ENCODE measurements at regions not wholly inside any gene's neighbourhood (a gene's known extent, or its start where the extent isn't known, plus 50 kb on each side); places are given as distances from the start of the nearest gene placed in this dataset.

DNA sequence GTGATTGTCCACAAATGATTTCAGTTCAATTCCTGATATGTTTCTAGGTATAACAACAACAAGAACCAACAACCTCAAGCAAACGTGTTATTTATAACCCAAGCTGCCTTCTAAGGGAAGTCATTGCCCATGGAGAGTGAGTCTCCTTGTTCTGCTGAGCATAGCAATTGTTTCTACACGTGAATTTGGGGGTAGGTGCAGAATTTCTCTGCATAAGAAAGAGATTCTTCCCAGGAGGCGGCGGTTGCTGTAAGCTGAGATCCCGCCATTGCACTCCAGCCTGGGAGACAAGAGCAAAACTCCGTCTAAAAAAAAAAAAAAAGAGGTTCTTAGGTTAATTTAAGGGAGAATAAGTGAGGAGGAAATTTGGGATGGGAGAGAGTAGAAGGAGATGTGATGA lies 226.5 kb upstream of the PELI2 start:
- no peaks in the 10 kb centered on the region for H3K9me3 ChIP-seq (ENCODE audit: control insufficient read depth, insufficient read depth, low read length)
- H3K27ac ChIP-seq (ENCODE audit: low read depth, low read length): no peak overlapping the region
- ChIA-PET CTCF (no interaction called here), POLR2A (no interaction called here)
- peaks cover 17% of the 10 kb centered on the region for H3K27me3 ChIP-seq (ENCODE audit: control insufficient read depth, insufficient read depth, low read length)
- TF ChIP-seq, protein P1, sequence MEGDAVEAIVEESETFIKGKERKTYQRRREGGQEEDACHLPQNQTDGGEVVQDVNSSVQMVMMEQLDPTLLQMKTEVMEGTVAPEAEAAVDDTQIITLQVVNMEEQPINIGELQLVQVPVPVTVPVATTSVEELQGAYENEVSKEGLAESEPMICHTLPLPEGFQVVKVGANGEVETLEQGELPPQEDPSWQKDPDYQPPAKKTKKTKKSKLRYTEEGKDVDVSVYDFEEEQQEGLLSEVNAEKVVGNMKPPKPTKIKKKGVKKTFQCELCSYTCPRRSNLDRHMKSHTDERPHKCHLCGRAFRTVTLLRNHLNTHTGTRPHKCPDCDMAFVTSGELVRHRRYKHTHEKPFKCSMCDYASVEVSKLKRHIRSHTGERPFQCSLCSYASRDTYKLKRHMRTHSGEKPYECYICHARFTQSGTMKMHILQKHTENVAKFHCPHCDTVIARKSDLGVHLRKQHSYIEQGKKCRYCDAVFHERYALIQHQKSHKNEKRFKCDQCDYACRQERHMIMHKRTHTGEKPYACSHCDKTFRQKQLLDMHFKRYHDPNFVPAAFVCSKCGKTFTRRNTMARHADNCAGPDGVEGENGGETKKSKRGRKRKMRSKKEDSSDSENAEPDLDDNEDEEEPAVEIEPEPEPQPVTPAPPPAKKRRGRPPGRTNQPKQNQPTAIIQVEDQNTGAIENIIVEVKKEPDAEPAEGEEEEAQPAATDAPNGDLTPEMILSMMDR (IDR thresholded peaks at IDR 0.05; ENCODE audit: low read depth, low read length): no peak
- DNase-seq (ENCODE audit: low read depth, low spot score): no peak
- H3K4me3 ChIP-seq (ENCODE audit: low read depth, low read length): no peak overlapping the region

DNA sequence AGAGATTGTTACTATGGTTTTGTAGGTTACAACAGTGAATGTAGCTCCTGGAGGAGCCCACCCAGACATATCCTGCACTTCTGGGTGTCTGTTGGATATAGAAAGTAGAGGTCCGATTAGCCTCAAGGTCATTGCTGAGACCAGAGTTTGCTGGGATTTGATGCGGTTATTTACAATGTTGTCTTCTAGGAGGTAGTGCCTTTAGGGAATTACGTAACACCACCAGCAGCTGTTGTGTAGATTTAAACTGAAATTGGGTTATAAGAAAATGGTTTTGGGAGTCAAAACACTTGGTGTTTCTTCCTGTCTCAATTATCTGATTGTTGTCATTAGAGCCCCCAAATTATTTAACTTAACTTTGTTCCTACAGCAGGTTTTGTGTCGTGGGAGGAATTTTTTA lies 225.3 kb upstream of the PELI2 start:
- POLR2A ChIA-PET: no interaction called here
- Histone ChIP-seq H3K27me3 (ENCODE audit: control insufficient read depth, insufficient read depth, low read length) (peaks cover 17% of the 10 kb centered on the region), H3K27ac (ENCODE audit: low read depth, low read length) (no peak overlapping the region), H3K4me3 (ENCODE audit: low read depth, low read length) (no peak overlapping the region), H3K9me3 (ENCODE audit: control insufficient read depth, insufficient read depth, low read length) (no peaks in the 10 kb centered on the region)
- no peak for DNase-seq (ENCODE audit: low read depth, low spot score)
- TF ChIP-seq, protein P1 (IDR thresholded peaks at IDR 0.05; ENCODE audit: low read depth, low read length): no peak
- CTCF ChIA-PET: interaction anchor here (1.0 kb wide), 1 partner anchor 12 kb away, joined by 3 read pairs; no protein-coding TSS in a partner anchor

DNA sequence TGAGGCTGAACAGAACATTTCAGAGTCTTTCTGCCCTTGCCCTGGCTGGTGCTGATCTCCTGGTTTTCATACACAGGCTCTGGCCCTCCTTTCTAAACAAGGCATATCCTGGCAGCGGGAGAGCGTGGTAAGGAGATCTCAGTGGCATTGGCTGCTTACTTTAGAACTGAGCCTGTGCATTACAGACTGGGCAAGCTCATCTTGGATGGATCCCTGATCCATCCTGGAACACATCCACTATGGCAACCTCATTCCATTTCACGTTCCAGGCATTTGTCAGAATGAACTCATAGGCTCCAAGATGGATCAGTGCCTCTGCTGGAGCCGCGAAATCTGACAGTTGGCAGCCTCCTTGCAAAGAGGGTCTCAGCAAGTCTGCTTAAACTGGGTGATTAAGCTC lies 224.5 kb upstream of the PELI2 start:
- no peak overlapping the region for H3K27ac ChIP-seq (ENCODE audit: low read depth, low read length)
- POLR2A ChIA-PET: no interaction called here
- H3K4me3 ChIP-seq (ENCODE audit: low read depth, low read length): no peak overlapping the region
- CTCF ChIA-PET: no interaction called here
- no peak for DNase-seq (ENCODE audit: low read depth, low spot score)
- no peaks in the 10 kb centered on the region for H3K9me3 ChIP-seq (ENCODE audit: control insufficient read depth, insufficient read depth, low read length)
- peaks cover 14% of the 10 kb centered on the region for H3K27me3 ChIP-seq (ENCODE audit: control insufficient read depth, insufficient read depth, low read length)
- TF ChIP-seq, protein P1 (IDR thresholded peaks at IDR 0.05; ENCODE audit: low read depth, low read length): no peak

GRCh38 chr14:55897031-55897430 lies 221.2 kb upstream of the PELI2 start:
- POLR2A ChIA-PET: no interaction called here

GRCh38 chr14:55898938-55899337 lies 219.3 kb upstream of the PELI2 start:
- no peak overlapping the region for H3K27ac ChIP-seq (ENCODE audit: low read depth, low read length)
- POLR2A ChIA-PET: no interaction called here

More at GRCh38 chr14:55897031-55897430, 221.2 kb upstream of the PELI2 start:
- CTCF ChIA-PET: no interaction called here
- Histone ChIP-seq H3K27ac (ENCODE audit: low read depth, low read length) (no peak overlapping the region), H3K4me3 (ENCODE audit: low read depth, low read length) (no peak overlapping the region), H3K27me3 (ENCODE audit: control insufficient read depth, insufficient read depth, low read length) (peaks cover 14% of the 10 kb centered on the region), H3K9me3 (ENCODE audit: control insufficient read depth, insufficient read depth, low read length) (no peaks in the 10 kb centered on the region)
- TF ChIP-seq, protein P1 (IDR thresholded peaks at IDR 0.05; ENCODE audit: low read depth, low read length): no peak
- DNase-seq (ENCODE audit: low read depth, low spot score): no peak

More at GRCh38 chr14:55898938-55899337, 219.3 kb upstream of the PELI2 start:
- H3K9me3 ChIP-seq (ENCODE audit: control insufficient read depth, insufficient read depth, low read length): no peaks in the 10 kb centered on the region
- CTCF ChIA-PET: no interaction called here
- TF ChIP-seq, protein P1 (IDR thresholded peaks at IDR 0.05; ENCODE audit: low read depth, low read length): no peak
- DNase-seq (ENCODE audit: low read depth, low spot score): no peak
- H3K27me3 ChIP-seq (ENCODE audit: control insufficient read depth, insufficient read depth, low read length): peaks cover 3% of the 10 kb centered on the region
- H3K4me3 ChIP-seq (ENCODE audit: low read depth, low read length): no peak overlapping the region

Measured in AG04450 (cell line).